BJ (cell line): ENCODE measurements at regions not wholly inside any gene's neighbourhood (a gene's known extent, or its start where the extent isn't known, plus 50 kb on each side); places are given as distances from the start of the nearest gene placed in this dataset.

ENCODE experiments used
- CTCF ChIA-PET: fragments of 350-600 bp; formaldehyde crosslinking; extraction: SDS; loops from one replicate; lab custom pipeline; 2021; ENCODE audit warnings: antibody characterized with exemption, inconsistent platforms; lab: Yijun Ruan, JAX
- POLR2A ChIA-PET: fragments of 300-600 bp; sonication (Branson Sonifier 250); formaldehyde crosslinking; extraction: SDS; loops from one replicate; lab custom pipeline; 2021; ENCODE audit warnings: antibody characterized with exemption; lab: Charles Lee
- DNase-seq: peaks from one replicate; pipeline ENCODE4 v3.0.0-alpha.2; 2011; ENCODE audit warnings: low read depth
- H3K27me3 ChIP-seq: 2 replicates; pipeline ENCODE4 v1.6.0; 2011; ENCODE audit warnings: low read length; ENCODE audit not compliant: control insufficient read depth, insufficient read depth
- H3K36me3 ChIP-seq: 2 replicates; pipeline ENCODE4 v1.5.1; 2011; ENCODE audit warnings: low read length; ENCODE audit not compliant: control insufficient read depth, insufficient read depth
- H3K4me3 ChIP-seq: 2 replicates; pipeline ENCODE4 v1.5.1; 2011; ENCODE audit warnings: low read depth, mild to moderate bottlenecking, control low read depth, low read length
- TF ChIP-seq, protein P1 (sequence below): IDR thresholded peaks from 2 replicates; pipeline ENCODE4 v1.5.1; 2011; ENCODE audit warnings: low read depth, mild to moderate bottlenecking, control low read depth, inconsistent platforms, low read length, moderate library complexity; ENCODE audit not compliant: insufficient read depth

DNA sequence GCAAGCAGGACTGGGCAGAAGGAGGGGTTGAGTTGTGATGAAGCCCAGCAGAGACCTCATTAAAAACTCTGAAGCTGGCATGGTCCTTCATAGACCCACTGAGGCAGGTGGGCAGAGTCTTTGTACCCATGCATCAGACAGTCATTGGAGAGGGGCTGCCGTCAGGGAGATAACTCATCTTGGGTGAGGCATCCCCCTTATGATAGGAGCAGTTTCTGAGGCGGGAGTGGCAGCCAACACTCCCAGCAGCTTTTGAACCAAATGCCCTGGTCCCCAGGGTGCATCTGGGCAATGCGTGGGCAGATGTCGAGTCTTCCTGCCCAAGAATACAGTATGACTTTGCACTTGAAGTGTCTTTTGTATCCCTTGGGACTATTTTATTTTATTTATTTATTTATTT lies 68.1 kb downstream of the HTR5A start:
- no peaks in the 10 kb centered on the region for H3K36me3 ChIP-seq
- CTCF ChIA-PET: no interaction called here
- TF ChIP-seq, protein P1, sequence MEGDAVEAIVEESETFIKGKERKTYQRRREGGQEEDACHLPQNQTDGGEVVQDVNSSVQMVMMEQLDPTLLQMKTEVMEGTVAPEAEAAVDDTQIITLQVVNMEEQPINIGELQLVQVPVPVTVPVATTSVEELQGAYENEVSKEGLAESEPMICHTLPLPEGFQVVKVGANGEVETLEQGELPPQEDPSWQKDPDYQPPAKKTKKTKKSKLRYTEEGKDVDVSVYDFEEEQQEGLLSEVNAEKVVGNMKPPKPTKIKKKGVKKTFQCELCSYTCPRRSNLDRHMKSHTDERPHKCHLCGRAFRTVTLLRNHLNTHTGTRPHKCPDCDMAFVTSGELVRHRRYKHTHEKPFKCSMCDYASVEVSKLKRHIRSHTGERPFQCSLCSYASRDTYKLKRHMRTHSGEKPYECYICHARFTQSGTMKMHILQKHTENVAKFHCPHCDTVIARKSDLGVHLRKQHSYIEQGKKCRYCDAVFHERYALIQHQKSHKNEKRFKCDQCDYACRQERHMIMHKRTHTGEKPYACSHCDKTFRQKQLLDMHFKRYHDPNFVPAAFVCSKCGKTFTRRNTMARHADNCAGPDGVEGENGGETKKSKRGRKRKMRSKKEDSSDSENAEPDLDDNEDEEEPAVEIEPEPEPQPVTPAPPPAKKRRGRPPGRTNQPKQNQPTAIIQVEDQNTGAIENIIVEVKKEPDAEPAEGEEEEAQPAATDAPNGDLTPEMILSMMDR: no peak
- POLR2A ChIA-PET: no interaction called here
- no peak for DNase-seq
- H3K4me3 ChIP-seq: no peak overlapping the region
- no peaks in the 10 kb centered on the region for H3K27me3 ChIP-seq

DNA sequence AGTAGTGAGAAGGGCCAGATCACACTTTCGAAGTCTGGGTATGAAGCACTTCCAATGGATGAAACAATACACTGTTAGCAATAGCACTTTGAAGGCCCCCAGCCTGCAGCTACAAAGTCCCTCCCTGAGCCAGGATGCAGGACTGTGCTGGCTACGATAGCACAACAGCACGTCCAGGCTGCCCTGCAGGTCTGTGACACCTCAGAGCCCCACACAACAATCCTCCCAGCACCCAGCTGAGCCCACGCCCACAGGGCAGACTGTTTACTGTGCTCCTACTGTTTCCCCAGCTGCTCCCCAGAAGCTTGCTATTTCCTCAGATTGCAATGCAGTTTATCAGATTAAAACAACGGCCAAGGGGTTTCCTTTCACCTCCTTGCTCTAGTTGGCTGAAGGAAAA lies 71.4 kb downstream of the HTR5A start:
- no peaks in the 10 kb centered on the region for H3K27me3 ChIP-seq
- H3K36me3 ChIP-seq: no peaks in the 10 kb centered on the region
- POLR2A ChIA-PET: no interaction called here
- TF ChIP-seq, protein P1: no peak
- CTCF ChIA-PET: no interaction called here
- DNase-seq: no peak
- no peak overlapping the region for H3K4me3 ChIP-seq

DNA sequence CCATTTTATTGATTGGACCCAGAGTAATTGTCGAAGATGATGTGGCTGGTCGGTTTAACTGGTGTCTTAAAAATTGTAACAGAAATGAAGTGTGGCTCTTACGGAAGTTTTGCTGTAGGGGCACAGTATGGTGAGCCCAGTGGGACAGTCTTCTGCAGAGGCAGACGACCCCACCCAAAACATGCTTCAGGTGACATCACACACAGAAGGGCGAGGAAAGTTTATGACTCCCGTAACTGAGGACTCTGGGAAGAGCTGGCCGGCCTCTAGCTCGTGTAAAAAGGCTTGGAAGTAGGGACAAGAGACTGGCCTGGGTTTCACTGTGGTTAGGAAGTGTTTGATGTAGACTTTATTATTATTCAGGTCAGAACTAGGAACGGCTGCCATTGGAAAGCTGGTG lies 73.3 kb downstream of the HTR5A start:
- Histone ChIP-seq H3K27me3 (no peaks in the 10 kb centered on the region), H3K36me3 (no peaks in the 10 kb centered on the region), H3K4me3 (no peak overlapping the region)
- TF ChIP-seq, protein P1: no peak
- no peak for DNase-seq
- ChIA-PET POLR2A (no interaction called here), CTCF (no interaction called here)

DNA sequence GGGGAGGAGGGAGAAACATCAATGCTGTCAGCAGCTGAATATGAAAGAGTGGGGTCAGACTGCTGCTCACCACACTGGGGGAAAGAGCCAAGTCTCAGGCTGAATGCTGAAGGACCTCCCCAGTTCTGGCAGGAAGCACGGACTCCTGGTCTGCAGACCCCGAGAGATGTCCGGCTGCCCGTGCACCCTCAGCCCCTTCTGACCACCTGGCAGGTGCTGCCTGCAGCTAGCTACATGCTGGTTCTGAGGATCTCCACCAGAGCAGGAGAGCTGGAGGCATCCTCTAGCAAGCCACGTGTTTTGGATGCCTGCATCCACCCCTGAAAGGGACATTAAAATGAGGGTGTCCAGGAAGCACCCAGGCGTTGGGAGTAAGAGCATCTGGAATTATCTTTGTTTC lies 74.2 kb downstream of the HTR5A start:
- TF ChIP-seq, protein P1: no peak
- POLR2A ChIA-PET: no interaction called here
- Histone ChIP-seq H3K36me3 (no peaks in the 10 kb centered on the region), H3K27me3 (no peaks in the 10 kb centered on the region), H3K4me3 (no peak overlapping the region)
- CTCF ChIA-PET: no interaction called here
- no peak for DNase-seq

DNA sequence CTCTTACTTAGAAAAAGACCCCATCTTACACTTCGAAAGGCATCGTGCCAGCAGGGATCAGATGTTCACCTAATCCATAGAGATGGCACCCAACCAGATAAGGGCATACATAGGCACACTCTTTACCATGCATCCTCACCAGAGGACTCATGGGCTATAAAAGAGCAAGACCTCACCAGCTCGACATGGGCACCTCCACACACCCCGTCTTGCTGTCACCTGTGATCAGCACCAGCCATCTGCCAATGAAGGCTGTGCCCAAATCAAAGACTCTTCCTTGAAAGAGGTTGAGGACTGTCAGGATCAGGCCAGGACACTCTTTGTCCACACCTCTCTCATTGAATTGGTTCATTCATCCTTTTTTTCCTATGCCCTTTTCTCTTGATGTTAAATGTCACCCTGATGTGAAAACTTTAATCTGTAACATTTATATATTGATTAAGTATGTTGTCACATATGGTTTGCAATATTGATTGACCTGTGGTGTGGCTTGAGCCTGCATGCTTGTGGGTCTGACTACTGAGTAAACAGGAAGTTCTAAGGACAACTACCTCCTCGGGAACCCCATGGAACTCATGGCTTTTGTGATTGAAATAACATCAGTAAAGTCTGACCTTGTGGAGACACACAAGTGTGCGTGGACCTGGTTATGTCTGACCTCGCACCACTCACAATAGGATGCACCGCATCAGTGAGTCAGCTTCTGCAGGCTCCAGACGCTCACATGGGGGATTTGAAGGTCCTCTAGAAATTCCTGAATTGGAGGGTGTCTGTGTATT lies 75.5 kb downstream of the HTR5A start:
- Histone ChIP-seq H3K36me3 (no peaks in the 10 kb centered on the region), H3K27me3 (no peaks in the 10 kb centered on the region), H3K4me3 (no peak overlapping the region)
- TF ChIP-seq, protein P1: no peak
- DNase-seq: no peak
- POLR2A ChIA-PET: no interaction called here
- CTCF ChIA-PET: no interaction called here
